Vagina (tissue), 2 donors: ENCODE measurements at regions not wholly inside any gene's neighbourhood (a gene's known extent, or its start where the extent isn't known, plus 50 kb on each side); places are given as distances from the start of the nearest gene placed in this dataset.

Experiments
- CTCF ChIP-seq, 3 experiments: fragments of 450-650 bp in 2 of 3; fragments of 200-600 bp in 1 of 3; sonication (generic) in 1 of 3; IDR thresholded peaks; one replicate each; pipeline ENCODE4 v1.5.1; 2017 to 2019; ENCODE audit warnings: antibody characterized with exemption in 3 of 3, mild to moderate bottlenecking in 2 of 3, moderate library complexity in 2 of 3
- POLR2A ChIP-seq, 2 donors: fragments of 450-650 bp; IDR thresholded peaks; one replicate each; pipeline ENCODE4 v1.6.1; 2017; ENCODE audit warnings: antibody characterized with exemption in 2 of 2, mild to moderate bottlenecking in 2 of 2, moderate library complexity in 2 of 2

GRCh38 chr13:65990684-65991083 lies 1239.5 kb downstream of the PCDH9 start:
- TF ChIP-seq POLR2A (IDR thresholded peaks at IDR 0.05) (no peak), CTCF (IDR thresholded peaks at IDR 0.05) (no peak)
